GM12878 (cell line): ENCODE measurements at regions not wholly inside any gene's neighbourhood (a gene's known extent, or its start where the extent isn't known, plus 50 kb on each side); places are given as distances from the start of the nearest gene placed in this dataset.

Source experiments
- ATAC-seq: fragments of 200-7000 bp; cut with Tn5 transposase; 3 replicates; pipeline ENCODE4 v1.9.1; 2020; ENCODE audit warnings: mild to moderate bottlenecking, moderate library complexity
- BruUV-seq: library from RNA; stranded (reverse); fragments of 400-500 nt; replicated peaks from 2 replicates; lab custom pipeline; 2021; lab: Mats Ljungman, UMichigan
- CTCF ChIA-PET: fragments of 300-600 bp; sonication (Branson Sonifier 250); formaldehyde crosslinking; extraction: SDS; loops from one replicate; lab custom pipeline; 2021; ENCODE audit warnings: inconsistent platforms; lab: Yijun Ruan, JAX
- POLR2A ChIA-PET: fragments of 350-600 bp; formaldehyde crosslinking; extraction: SDS; loops from one replicate; lab custom pipeline; 2021; ENCODE audit warnings: inconsistent platforms; lab: Charles Lee
- RAD21 ChIA-PET: fragments of 300-600 bp; sonication (Branson Sonifier 250); formaldehyde crosslinking; loops from one replicate; lab custom pipeline; 2023; ENCODE audit warnings: antibody characterized with exemption; ENCODE audit not compliant: unreplicated experiment; lab: Charles Lee
- SMC1A ChIA-PET: fragments of 300-600 bp; sonication (Branson Sonifier 250); formaldehyde crosslinking; loops from one replicate; lab custom pipeline; 2023; ENCODE audit not compliant: unreplicated experiment, uncharacterized antibody; lab: Charles Lee
- DNase-seq: peaks from one replicate; pipeline ENCODE4 v3.0.0-alpha.2; 2011; ENCODE audit warnings: low read depth, low spot score
- FAIRE-seq: peaks from 3 replicates; lab custom pipeline; 2011; peaks lifted over from hg19 to GRCh38; lab: Jason Lieb, UNC
- H2AFZ ChIP-seq: 2 replicates; pipeline ENCODE4 v1.6.0; 2011; ENCODE audit warnings: low read depth, low read length, control low read depth; ENCODE audit not compliant: control insufficient read depth
- H3K27ac ChIP-seq: 2 replicates; pipeline ENCODE4 v1.5.1; 2011; ENCODE audit warnings: control low read depth; ENCODE audit not compliant: control insufficient read depth, insufficient read depth
- H3K27me3 ChIP-seq, 2 experiments: replicated peaks in 1 of 2; 2 replicates each; pipeline versions ENCODE4 v1.6.0 to v1.6.1; 2011; ENCODE audit warnings: low read length in 1 of 2; ENCODE audit not compliant: control insufficient read depth in 2 of 2, insufficient read depth in 2 of 2
- H3K36me3 ChIP-seq, 2 experiments: 2 replicates each; pipeline ENCODE4 v1.5.1; 2011; ENCODE audit warnings: low read length in 1 of 2; ENCODE audit not compliant: control insufficient read depth in 2 of 2, insufficient read depth in 2 of 2
- H3K4me1 ChIP-seq: 2 replicates; pipeline ENCODE4 v1.6.1; 2011; ENCODE audit warnings: mild to moderate bottlenecking, low read length, moderate library complexity, mixed read lengths; ENCODE audit not compliant: control insufficient read depth, insufficient read depth
- H3K4me2 ChIP-seq: 2 replicates; pipeline ENCODE4 v1.6.0; 2011; ENCODE audit warnings: control low read depth; ENCODE audit not compliant: control insufficient read depth, insufficient read depth
- H3K4me3 ChIP-seq: fragments of 200-600 bp; sonication (generic); 2 replicates; pipeline ENCODE4 v1.5.1; 2016
- H3K79me2 ChIP-seq: 2 replicates; pipeline ENCODE4 v1.6.0; 2011; ENCODE audit warnings: low read length; ENCODE audit not compliant: control insufficient read depth, insufficient read depth
- H3K9ac ChIP-seq: 2 replicates; pipeline ENCODE4 v1.8.0; 2011; ENCODE audit warnings: low read length, control low read depth, mixed read lengths; ENCODE audit not compliant: control insufficient read depth, insufficient read depth
- H3K9me3 ChIP-seq: replicated peaks from 3 replicates; pipeline ENCODE4 v1.5.1; 2011; ENCODE audit warnings: mild to moderate bottlenecking, low read length; ENCODE audit not compliant: control insufficient read depth, insufficient read depth
- H4K20me1 ChIP-seq: 2 replicates; pipeline ENCODE4 v1.6.0; 2011; ENCODE audit not compliant: control insufficient read depth, insufficient read depth
- ATF2 ChIP-seq: IDR thresholded peaks from 2 replicates; pipeline ENCODE4 v1.6.1; 2012; ENCODE audit warnings: low read length, inconsistent platforms
- ATF7 ChIP-seq: fragments of 450-650 bp; IDR thresholded peaks from 2 replicates; pipeline ENCODE4 v1.6.1; 2016; ENCODE audit warnings: low read depth, mild to moderate bottlenecking
- CBFB ChIP-seq: IDR thresholded peaks from 2 replicates; pipeline ENCODE4 v1.6.1; 2016; ENCODE audit warnings: antibody characterized with exemption, low read depth
- CBX3 ChIP-seq: fragments of 200-600 bp; sonication (generic); IDR thresholded peaks from 2 replicates; pipeline ENCODE4 v1.6.1; 2016; ENCODE audit warnings: low read depth, borderline replicate concordance
- CBX5 ChIP-seq: sonication (generic); IDR thresholded peaks from 2 replicates; pipeline ENCODE4 v1.6.1; 2016; ENCODE audit warnings: low read depth, moderate library complexity, mild to moderate bottlenecking, inconsistent platforms
- CHD2 ChIP-seq: IDR thresholded peaks from 2 replicates; pipeline ENCODE4 v1.6.1; 2011; ENCODE audit warnings: low read depth, low read length, improper control_type of control experiment, borderline replicate concordance
- CREM ChIP-seq: IDR thresholded peaks from 2 replicates; pipeline ENCODE4 v1.6.1; 2014; ENCODE audit warnings: antibody characterized with exemption, low read depth
- CUX1 ChIP-seq: IDR thresholded peaks from 2 replicates; pipeline ENCODE4 v1.6.1; 2012; ENCODE audit warnings: improper control_type of control experiment, low read depth, low read length; ENCODE audit not compliant: insufficient replicate concordance
- E2F8 ChIP-seq: fragments of 450-650 bp; IDR thresholded peaks from 2 replicates; pipeline ENCODE4 v1.6.1; 2018; ENCODE audit warnings: mild to moderate bottlenecking, low read depth, moderate library complexity; ENCODE audit not compliant: partially characterized antibody
- HDAC2 ChIP-seq: fragments of 200-600 bp; sonication (generic); IDR thresholded peaks from 2 replicates; pipeline ENCODE4 v1.6.1; 2017
- ZNF207 ChIP-seq: fragments of 450-650 bp; IDR thresholded peaks from 2 replicates; pipeline ENCODE4 v1.6.1; 2014; ENCODE audit warnings: antibody characterized with exemption, mild to moderate bottlenecking, borderline replicate concordance
- ZNF622 ChIP-seq: fragments of 450-650 bp; IDR thresholded peaks from 2 replicates; pipeline ENCODE4 v1.6.1; 2017; ENCODE audit warnings: mild to moderate bottlenecking, inconsistent platforms
- WGBS: methylation state at CpG from one replicate; pipeline ENCODE4 v1.1.6; 2016; ENCODE audit warnings: low lambda C conversion rate; ENCODE audit not compliant: insufficient replicate concordance, insufficient coverage; ENCODE audit errors: missing lambda C conversion rate; 5-methylcytosine and 5-hydroxymethylcytosine counted together
- in situ Hi-C: fragments of 300-500 bp; cut with MboI; formaldehyde crosslinking; loops from 9 replicates; pipeline ENCODE4 v1.14.3; 2018; ENCODE audit warnings: mixed read lengths
- intact Hi-C: fragments of 100-400 bp; cut with micrococcal nuclease; formaldehyde crosslinking; loops from one replicate; pipeline ENCODE4 v1.14.2; 2022; ENCODE audit not compliant: unreplicated experiment
- TF ChIP-seq, protein P1 (sequence below): IDR thresholded peaks from 2 replicates; pipeline ENCODE4 v1.6.1; 2011; ENCODE audit warnings: low read depth, low read length, improper control_type of control experiment, borderline replicate concordance

DNA sequence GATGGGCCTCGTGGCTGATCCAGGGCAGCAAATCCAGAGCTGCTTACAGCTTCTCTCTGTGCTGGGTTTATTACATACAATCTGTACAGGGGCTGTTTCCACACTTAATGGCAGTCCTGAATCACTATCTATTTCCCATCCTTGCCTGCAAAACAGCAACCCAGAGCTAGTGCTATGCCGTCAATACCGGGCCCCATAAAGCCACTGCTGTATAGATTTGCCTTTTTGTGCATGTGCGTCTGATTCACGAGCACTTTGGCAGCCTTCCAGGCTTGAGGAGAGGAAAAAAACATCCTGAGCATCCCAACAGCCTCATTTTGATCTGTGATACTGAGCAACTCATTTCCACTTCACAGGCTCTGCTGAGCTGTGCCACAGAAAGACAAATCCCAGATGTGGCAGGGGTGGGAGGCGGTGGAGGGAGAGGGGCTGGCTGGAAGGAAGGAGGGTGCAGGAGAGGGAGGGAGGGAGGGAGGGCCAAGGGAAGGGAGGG lies 65.2 kb upstream of the TARBP1 start:
- no peak overlapping the region for H2AFZ ChIP-seq
- no peak overlapping the region for H3K9ac ChIP-seq
- POLR2A ChIA-PET = no interaction called here
- no peaks in the 10 kb centered on the region for H3K9me3 ChIP-seq
- BruUV-seq = no TSS peak
- CTCF ChIA-PET = interaction anchor here (0.8 kb wide), 1 partner anchor 108 kb away, joined by 3 read pairs; no protein-coding TSS in a partner anchor
- no peaks in the 10 kb centered on the region for H3K27me3 ChIP-seq
- no peak for FAIRE-seq
- intact Hi-C loops = no loop called here
- DNase-seq = no peak
- H3K4me1 ChIP-seq = no peaks in the 10 kb centered on the region
- no peak overlapping the region for H3K27ac ChIP-seq
- no peaks in the 10 kb centered on the region for H4K20me1 ChIP-seq
- 67% methylated on average over 5 of the region's 6 CpGs for WGBS
- no peak overlapping the region for H3K4me2 ChIP-seq
- in situ Hi-C loops = no loop called here
- ATAC-seq = no peak
- H3K79me2 ChIP-seq = no peaks in the 10 kb centered on the region
- RAD21 ChIA-PET = no interaction called here
- no peaks in the 10 kb centered on the region for H3K36me3 ChIP-seq
- SMC1A ChIA-PET = interaction anchor here (1.2 to 2.5 kb wide), 2 partner anchors 9 to 15 kb away, joined by 3 to 12 read pairs; no protein-coding TSS in a partner anchor
- no peak overlapping the region for H3K4me3 ChIP-seq
- TF ChIP-seq ATF2 = no peak
- TF ChIP-seq, protein P1, sequence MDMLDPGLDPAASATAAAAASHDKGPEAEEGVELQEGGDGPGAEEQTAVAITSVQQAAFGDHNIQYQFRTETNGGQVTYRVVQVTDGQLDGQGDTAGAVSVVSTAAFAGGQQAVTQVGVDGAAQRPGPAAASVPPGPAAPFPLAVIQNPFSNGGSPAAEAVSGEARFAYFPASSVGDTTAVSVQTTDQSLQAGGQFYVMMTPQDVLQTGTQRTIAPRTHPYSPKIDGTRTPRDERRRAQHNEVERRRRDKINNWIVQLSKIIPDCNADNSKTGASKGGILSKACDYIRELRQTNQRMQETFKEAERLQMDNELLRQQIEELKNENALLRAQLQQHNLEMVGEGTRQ = no peak
- TF ChIP-seq CREM = no peak
- TF ChIP-seq CBFB = no peak
- no peak for TF ChIP-seq ZNF622
- TF ChIP-seq CBX5 = no peak
- no peak for TF ChIP-seq HDAC2
- no peak for TF ChIP-seq CUX1
- TF ChIP-seq ATF7 = no peak
- TF ChIP-seq E2F8 = no peak
- TF ChIP-seq CHD2 = no peak
- TF ChIP-seq ZNF207 = no peak
- TF ChIP-seq CBX3 = no peak
